GM12878 (cell line): ENCODE measurements at regions not wholly inside any gene's neighbourhood (a gene's known extent, or its start where the extent isn't known, plus 50 kb on each side); places are given as distances from the start of the nearest gene placed in this dataset.

Experiments
- ATAC-seq: fragments of 200-7000 bp; cut with Tn5 transposase; 3 replicates; pipeline ENCODE4 v1.9.1; 2020; ENCODE audit warnings: mild to moderate bottlenecking, moderate library complexity
- BruUV-seq: library from RNA; stranded (reverse); fragments of 400-500 nt; replicated peaks from 2 replicates; lab custom pipeline; 2021; lab: Mats Ljungman, UMichigan
- CTCF ChIA-PET: fragments of 300-600 bp; sonication (Branson Sonifier 250); formaldehyde crosslinking; extraction: SDS; loops from one replicate; lab custom pipeline; 2021; ENCODE audit warnings: inconsistent platforms; lab: Yijun Ruan, JAX
- POLR2A ChIA-PET: fragments of 350-600 bp; formaldehyde crosslinking; extraction: SDS; loops from one replicate; lab custom pipeline; 2021; ENCODE audit warnings: inconsistent platforms; lab: Charles Lee
- RAD21 ChIA-PET: fragments of 300-600 bp; sonication (Branson Sonifier 250); formaldehyde crosslinking; loops from one replicate; lab custom pipeline; 2023; ENCODE audit warnings: antibody characterized with exemption; ENCODE audit not compliant: unreplicated experiment; lab: Charles Lee
- SMC1A ChIA-PET: fragments of 300-600 bp; sonication (Branson Sonifier 250); formaldehyde crosslinking; loops from one replicate; lab custom pipeline; 2023; ENCODE audit not compliant: unreplicated experiment, uncharacterized antibody; lab: Charles Lee
- DNase-seq: peaks from one replicate; pipeline ENCODE4 v3.0.0-alpha.2; 2011; ENCODE audit warnings: low read depth, low spot score
- FAIRE-seq: peaks from 3 replicates; lab custom pipeline; 2011; peaks lifted over from hg19 to GRCh38; lab: Jason Lieb, UNC
- H2AFZ ChIP-seq: 2 replicates; pipeline ENCODE4 v1.6.0; 2011; ENCODE audit warnings: low read depth, low read length, control low read depth; ENCODE audit not compliant: control insufficient read depth
- H3K27ac ChIP-seq: 2 replicates; pipeline ENCODE4 v1.5.1; 2011; ENCODE audit warnings: control low read depth; ENCODE audit not compliant: control insufficient read depth, insufficient read depth
- H3K27me3 ChIP-seq, 2 experiments: replicated peaks in 1 of 2; 2 replicates each; pipeline versions ENCODE4 v1.6.0 to v1.6.1; 2011; ENCODE audit warnings: low read length in 1 of 2; ENCODE audit not compliant: control insufficient read depth in 2 of 2, insufficient read depth in 2 of 2
- H3K36me3 ChIP-seq, 2 experiments: 2 replicates each; pipeline ENCODE4 v1.5.1; 2011; ENCODE audit warnings: low read length in 1 of 2; ENCODE audit not compliant: control insufficient read depth in 2 of 2, insufficient read depth in 2 of 2
- H3K4me1 ChIP-seq: 2 replicates; pipeline ENCODE4 v1.6.1; 2011; ENCODE audit warnings: mild to moderate bottlenecking, low read length, moderate library complexity, mixed read lengths; ENCODE audit not compliant: control insufficient read depth, insufficient read depth
- H3K4me2 ChIP-seq: 2 replicates; pipeline ENCODE4 v1.6.0; 2011; ENCODE audit warnings: control low read depth; ENCODE audit not compliant: control insufficient read depth, insufficient read depth
- H3K4me3 ChIP-seq: fragments of 200-600 bp; sonication (generic); 2 replicates; pipeline ENCODE4 v1.5.1; 2016
- H3K79me2 ChIP-seq: 2 replicates; pipeline ENCODE4 v1.6.0; 2011; ENCODE audit warnings: low read length; ENCODE audit not compliant: control insufficient read depth, insufficient read depth
- H3K9ac ChIP-seq: 2 replicates; pipeline ENCODE4 v1.8.0; 2011; ENCODE audit warnings: low read length, control low read depth, mixed read lengths; ENCODE audit not compliant: control insufficient read depth, insufficient read depth
- H3K9me3 ChIP-seq: replicated peaks from 3 replicates; pipeline ENCODE4 v1.5.1; 2011; ENCODE audit warnings: mild to moderate bottlenecking, low read length; ENCODE audit not compliant: control insufficient read depth, insufficient read depth
- H4K20me1 ChIP-seq: 2 replicates; pipeline ENCODE4 v1.6.0; 2011; ENCODE audit not compliant: control insufficient read depth, insufficient read depth
- ELK1 ChIP-seq: IDR thresholded peaks from 2 replicates; pipeline ENCODE4 v1.6.1; 2012; ENCODE audit warnings: low read depth, low read length, improper control_type of control experiment
- EZH2 ChIP-seq: IDR thresholded peaks from 2 replicates; pipeline ENCODE4 v1.6.1; 2012; ENCODE audit warnings: low read depth, mild to moderate bottlenecking, control low read depth, inconsistent platforms, low read length, borderline replicate concordance; ENCODE audit not compliant: control insufficient read depth
- IRF4 ChIP-seq: IDR thresholded peaks from 2 replicates; pipeline ENCODE4 v1.6.1; 2011; ENCODE audit warnings: low read depth, low read length
- JUND ChIP-seq: IDR thresholded peaks from 2 replicates; pipeline ENCODE4 v1.6.1; 2012; ENCODE audit warnings: low read depth, mild to moderate bottlenecking, low read length, improper control_type of control experiment, moderate library complexity
- MTA2 ChIP-seq: fragments of 450-650 bp; IDR thresholded peaks from 2 replicates; pipeline ENCODE4 v1.6.1; 2016; ENCODE audit warnings: low read depth, mild to moderate bottlenecking, moderate library complexity
- MXI1 ChIP-seq: fragments of 150-350 bp; IDR thresholded peaks from 2 replicates; pipeline ENCODE4 v1.6.1; 2011; ENCODE audit warnings: low read depth, mild to moderate bottlenecking, inconsistent platforms, low read length, improper control_type of control experiment
- POU2F2 ChIP-seq: IDR thresholded peaks from 3 replicates; pipeline ENCODE4 v1.6.1; 2011; ENCODE audit warnings: low read depth, mild to moderate bottlenecking, low read length, borderline replicate concordance
- RELA ChIP-seq: fragments of 450-650 bp; IDR thresholded peaks from 2 replicates; pipeline ENCODE4 v1.8.0; 2014; ENCODE audit warnings: borderline replicate concordance; ENCODE audit not compliant: partially characterized antibody
- RUNX3 ChIP-seq: IDR thresholded peaks from 2 replicates; pipeline ENCODE4 v1.6.1; 2012; ENCODE audit warnings: low read length, inconsistent platforms
- TCF12 ChIP-seq: IDR thresholded peaks from 2 replicates; pipeline ENCODE4 v1.6.1; 2011; ENCODE audit warnings: low read depth, mild to moderate bottlenecking, low read length
- YY1 ChIP-seq: IDR thresholded peaks from 2 replicates; pipeline ENCODE4 v1.6.1; 2011; ENCODE audit warnings: low read depth, mild to moderate bottlenecking, low read length
- ZZZ3 ChIP-seq: IDR thresholded peaks from 2 replicates; pipeline ENCODE4 v1.6.1; 2011; ENCODE audit warnings: low read depth; ENCODE audit not compliant: control insufficient read depth, insufficient read length
- WGBS: methylation state at CpG from one replicate; pipeline ENCODE4 v1.1.6; 2016; ENCODE audit warnings: low lambda C conversion rate; ENCODE audit not compliant: insufficient replicate concordance, insufficient coverage; ENCODE audit errors: missing lambda C conversion rate; 5-methylcytosine and 5-hydroxymethylcytosine counted together
- in situ Hi-C: fragments of 300-500 bp; cut with MboI; formaldehyde crosslinking; loops from 9 replicates; pipeline ENCODE4 v1.14.3; 2018; ENCODE audit warnings: mixed read lengths
- intact Hi-C: fragments of 100-400 bp; cut with micrococcal nuclease; formaldehyde crosslinking; loops from one replicate; pipeline ENCODE4 v1.14.2; 2022; ENCODE audit not compliant: unreplicated experiment
- TF ChIP-seq, protein P1 (sequence below): fragments of 450-650 bp; IDR thresholded peaks from 2 replicates; pipeline ENCODE4 v1.6.1; 2016; ENCODE audit warnings: mild to moderate bottlenecking
- TF ChIP-seq, protein P2 (sequence below): fragments of 450-650 bp; IDR thresholded peaks from 2 replicates; pipeline ENCODE4 v1.6.1; 2017; ENCODE audit warnings: mild to moderate bottlenecking, moderate library complexity

GRCh38 chr5:169415371-169415770, 114.4 kb upstream of the SLIT3 start (continued):
- no peak for TF ChIP-seq RELA
- no peak for TF ChIP-seq ZZZ3

- H3K27ac ChIP-seq, result no peak overlapping the region
- ChIA-PET SMC1A (no interaction called here), CTCF (interaction anchor here (0.8 kb wide), 1 partner anchor 470 kb away, joined by 3 read pairs; no protein-coding TSS in a partner anchor), POLR2A (no interaction called here), RAD21 (no interaction called here)
- no peak overlapping the region for H3K4me2 ChIP-seq
- H2AFZ ChIP-seq, result no peak overlapping the region
- BruUV-seq, result no TSS peak
- FAIRE-seq (no peak), ATAC-seq (no peak), DNase-seq (no peak)
- H3K9ac ChIP-seq, result no peak overlapping the region
- no peaks in the 10 kb centered on the region for H3K9me3 ChIP-seq
- intact Hi-C loops (no loop called here), in situ Hi-C loops (no loop called here)
- peaks cover 9% of the 10 kb centered on the region for H3K4me1 ChIP-seq
- H3K79me2 ChIP-seq, result no peaks in the 10 kb centered on the region
- H4K20me1 ChIP-seq, result no peaks in the 10 kb centered on the region
- H3K27me3 ChIP-seq, result 0 out of 4 replicates have a peak, but pooled peaks cover 0 to 2% of the 10 kb centered on the region in 2 experiments
- H3K36me3 ChIP-seq, result no peaks in the 10 kb centered on the region
- 0% methylated on average over 2 of the region's 2 CpGs for WGBS
- H3K4me3 ChIP-seq, result no peak overlapping the region
- TF ChIP-seq TCF12 (no peak), ELK1 (no peak), RUNX3 (no peak), YY1 (no peak), JUND (no peak), EZH2 (no peak), POU2F2 (no peak), MTA2 (no peak), IRF4 (no peak), MXI1 (no peak)
- TF ChIP-seq, protein P1, sequence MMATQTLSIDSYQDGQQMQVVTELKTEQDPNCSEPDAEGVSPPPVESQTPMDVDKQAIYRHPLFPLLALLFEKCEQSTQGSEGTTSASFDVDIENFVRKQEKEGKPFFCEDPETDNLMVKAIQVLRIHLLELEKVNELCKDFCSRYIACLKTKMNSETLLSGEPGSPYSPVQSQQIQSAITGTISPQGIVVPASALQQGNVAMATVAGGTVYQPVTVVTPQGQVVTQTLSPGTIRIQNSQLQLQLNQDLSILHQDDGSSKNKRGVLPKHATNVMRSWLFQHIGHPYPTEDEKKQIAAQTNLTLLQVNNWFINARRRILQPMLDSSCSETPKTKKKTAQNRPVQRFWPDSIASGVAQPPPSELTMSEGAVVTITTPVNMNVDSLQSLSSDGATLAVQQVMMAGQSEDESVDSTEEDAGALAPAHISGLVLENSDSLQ, result no peak
- TF ChIP-seq, protein P2, sequence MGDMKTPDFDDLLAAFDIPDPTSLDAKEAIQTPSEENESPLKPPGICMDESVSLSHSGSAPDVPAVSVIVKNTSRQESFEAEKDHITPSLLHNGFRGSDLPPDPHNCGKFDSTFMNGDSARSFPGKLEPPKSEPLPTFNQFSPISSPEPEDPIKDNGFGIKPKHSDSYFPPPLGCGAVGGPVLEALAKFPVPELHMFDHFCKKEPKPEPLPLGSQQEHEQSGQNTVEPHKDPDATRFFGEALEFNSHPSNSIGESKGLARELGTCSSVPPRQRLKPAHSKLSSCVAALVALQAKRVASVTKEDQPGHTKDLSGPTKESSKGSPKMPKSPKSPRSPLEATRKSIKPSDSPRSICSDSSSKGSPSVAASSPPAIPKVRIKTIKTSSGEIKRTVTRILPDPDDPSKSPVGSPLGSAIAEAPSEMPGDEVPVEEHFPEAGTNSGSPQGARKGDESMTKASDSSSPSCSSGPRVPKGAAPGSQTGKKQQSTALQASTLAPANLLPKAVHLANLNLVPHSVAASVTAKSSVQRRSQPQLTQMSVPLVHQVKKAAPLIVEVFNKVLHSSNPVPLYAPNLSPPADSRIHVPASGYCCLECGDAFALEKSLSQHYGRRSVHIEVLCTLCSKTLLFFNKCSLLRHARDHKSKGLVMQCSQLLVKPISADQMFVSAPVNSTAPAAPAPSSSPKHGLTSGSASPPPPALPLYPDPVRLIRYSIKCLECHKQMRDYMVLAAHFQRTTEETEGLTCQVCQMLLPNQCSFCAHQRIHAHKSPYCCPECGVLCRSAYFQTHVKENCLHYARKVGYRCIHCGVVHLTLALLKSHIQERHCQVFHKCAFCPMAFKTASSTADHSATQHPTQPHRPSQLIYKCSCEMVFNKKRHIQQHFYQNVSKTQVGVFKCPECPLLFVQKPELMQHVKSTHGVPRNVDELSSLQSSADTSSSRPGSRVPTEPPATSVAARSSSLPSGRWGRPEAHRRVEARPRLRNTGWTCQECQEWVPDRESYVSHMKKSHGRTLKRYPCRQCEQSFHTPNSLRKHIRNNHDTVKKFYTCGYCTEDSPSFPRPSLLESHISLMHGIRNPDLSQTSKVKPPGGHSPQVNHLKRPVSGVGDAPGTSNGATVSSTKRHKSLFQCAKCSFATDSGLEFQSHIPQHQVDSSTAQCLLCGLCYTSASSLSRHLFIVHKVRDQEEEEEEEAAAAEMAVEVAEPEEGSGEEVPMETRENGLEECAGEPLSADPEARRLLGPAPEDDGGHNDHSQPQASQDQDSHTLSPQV, result no peak
- TF ChIP-seq, all 136 proteins: peak for 0
Observed at GRCh38 chr5:169413416-169413815, 112.5 kb upstream of the SLIT3 start.
